Adrenal gland (tissue), 9 donors: ENCODE measurements at regions not wholly inside any gene's neighbourhood (a gene's known extent, or its start where the extent isn't known, plus 50 kb on each side); places are given as distances from the start of the nearest gene placed in this dataset.

ENCODE experiments used
- DNase-seq, 7 donors: peaks; one replicate each; pipeline ENCODE4 v3.0.0-alpha.2; 2019 to 2020
- H3K27ac ChIP-seq, 5 donors: fragments of 200-600 bp; sonication (generic) in 4 of 5; 1 replicate in 3 of 5; 2 replicates in 2 of 5; pipeline versions ENCODE4 v1.5.1 to v1.8.0; 2016 to 2020; ENCODE audit warnings: mild to moderate bottlenecking in 1 of 5
- H3K27me3 ChIP-seq: fragments of 200-600 bp; 2 replicates; pipeline ENCODE4 v1.8.0; 2021
- H3K36me3 ChIP-seq, 2 donors: fragments of 200-600 bp; replicated peaks in 1 of 2; 1 replicate in 1 of 2; 2 replicates in 1 of 2; pipeline versions ENCODE4 v1.5.1 to v1.8.0; 2018 to 2022
- H3K4me1 ChIP-seq, 2 donors: fragments of 200-600 bp; replicated peaks in 1 of 2; 1 replicate in 1 of 2; 2 replicates in 1 of 2; pipeline versions ENCODE4 v1.5.1 to v1.8.0; 2018 to 2021
- H3K4me3 ChIP-seq, 4 donors: fragments of 200-600 bp; sonication (generic) in 3 of 4; one replicate each; pipeline ENCODE4 v1.5.1; 2016 to 2018
- H3K9me3 ChIP-seq, 3 donors: fragments of 200-600 bp; sonication (generic) in 1 of 3; replicated peaks in 1 of 3; 1 replicate in 2 of 3; 2 replicates in 1 of 3; pipeline versions ENCODE4 v1.5.1 to v1.8.0; 2016 to 2021
- CTCF ChIP-seq, 6 experiments: fragments of 450-650 bp in 4 of 6; fragments of 200-600 bp in 2 of 6; sonication (generic) in 1 of 6; IDR thresholded peaks; 1 replicate in 5 of 6; 2 replicates in 1 of 6; pipeline versions ENCODE4 v1.5.1 to v1.8.0; 2016 to 2021; ENCODE audit warnings: antibody characterized with exemption in 6 of 6, mild to moderate bottlenecking in 2 of 6, moderate library complexity in 1 of 6
- POLR2A ChIP-seq, 2 donors: fragments of 450-650 bp; IDR thresholded peaks; one replicate each; pipeline ENCODE4 v1.6.1; 2017; ENCODE audit warnings: antibody characterized with exemption in 2 of 2, mild to moderate bottlenecking in 2 of 2, moderate library complexity in 1 of 2
- WGBS, 4 donors: extraction: QIAGEN DNeasy Blood & Tissue Kit in 2 of 4; methylation state at CpG; one replicate each; pipeline versions ENCODE4 v1.1.5 to v1.1.7; 2013 to 2017; 5-methylcytosine and 5-hydroxymethylcytosine counted together
- intact Hi-C, 2 donors: fragments of 100-400 bp; cut with DNase I; formaldehyde crosslinking; loops; one replicate each; pipeline versions ENCODE4 v1.14.1 to v1.15.0; 2022 to 2023
- donor health status: healthy with polysubstance abuse.
- donor health status: Bipolar disorder and iron deficiency.
- donor health status: DM: yes; HTN: yes; CAD: no.
- donor health status: DM: no; HTN: no; CAD: no.
- donor health status: DM: no; HTN: no; CAD: no.

GRCh38 chr15:98142572-98142971, 182.1 kb downstream of the ARRDC4 start:
- 82 to 97% (median 83%) methylated on average over 2 of the region's 2 CpGs for WGBS, 4 donors
- no peak for TF ChIP-seq POLR2A (IDR thresholded peaks at IDR 0.05)
- TF ChIP-seq CTCF (IDR thresholded peaks at IDR 0.05), result no peak
- H3K36me3 ChIP-seq, result no peaks in the 10 kb centered on the region
- no peaks in the 10 kb centered on the region for H3K27me3 ChIP-seq
- no peaks in the 10 kb centered on the region for H3K9me3 ChIP-seq
- intact Hi-C loops, result no loop called here
- H3K27ac ChIP-seq, result no peak overlapping the region
- DNase-seq, result no peak
- no peaks in the 10 kb centered on the region for H3K4me1 ChIP-seq
- H3K4me3 ChIP-seq, result no peak overlapping the region

GRCh38 chr15:98143116-98143515, 182.6 kb downstream of the ARRDC4 start:
- Histone ChIP-seq H3K4me1 (no peaks in the 10 kb centered on the region), H3K36me3 (no peaks in the 10 kb centered on the region), H3K4me3 (no peak overlapping the region), H3K27ac (no peak overlapping the region), H3K27me3 (no peaks in the 10 kb centered on the region), H3K9me3 (no peaks in the 10 kb centered on the region)
- 85 to 95% (median 94%) methylated on average over 4 of the region's 4 CpGs for WGBS, 4 donors
- TF ChIP-seq POLR2A (IDR thresholded peaks at IDR 0.05), result no peak
- no peak for TF ChIP-seq CTCF (IDR thresholded peaks at IDR 0.05)
- no peak for DNase-seq
- intact Hi-C loops, result no loop called here

GRCh38 chr15:98144388-98144787, 183.9 kb downstream of the ARRDC4 start:
- Histone ChIP-seq H3K4me3 (no peak overlapping the region), H3K27me3 (no peaks in the 10 kb centered on the region), H3K36me3 (no peaks in the 10 kb centered on the region), H3K9me3 (no peaks in the 10 kb centered on the region), H3K4me1 (no peaks in the 10 kb centered on the region), H3K27ac (no peak overlapping the region)
- 68 to 92% (median 79%) methylated on average over 1 to 2 of the region's 2 CpGs for WGBS, 4 donors
- TF ChIP-seq POLR2A (IDR thresholded peaks at IDR 0.05), result no peak
- no peak for TF ChIP-seq CTCF (IDR thresholded peaks at IDR 0.05)
- intact Hi-C loops, result no loop called here
- DNase-seq, result no peak

- Histone ChIP-seq H3K4me3 (no peak overlapping the region), H3K27me3 (no peaks in the 10 kb centered on the region), H3K36me3 (no peaks in the 10 kb centered on the region), H3K4me1 (no peaks in the 10 kb centered on the region), H3K9me3 (no peaks in the 10 kb centered on the region), H3K27ac (no peak overlapping the region)
- TF ChIP-seq POLR2A (IDR thresholded peaks at IDR 0.05) (no peak), CTCF (IDR thresholded peaks at IDR 0.05) (no peak)
- intact Hi-C loops, result no loop called here
- WGBS, 4 donors, result 71 to 78% (median 72%) methylated on average over 17 of the region's 17 CpGs
- DNase-seq, result no peak
Observed at GRCh38 chr15:98146031-98146820, 185.7 kb downstream of the ARRDC4 start.
